ENCODE measurements at regions not wholly inside any gene's neighbourhood (a gene's known extent, or its start where the extent isn't known, plus 50 kb on each side); places are given as distances from the start of the nearest gene placed in this dataset.

DNA sequence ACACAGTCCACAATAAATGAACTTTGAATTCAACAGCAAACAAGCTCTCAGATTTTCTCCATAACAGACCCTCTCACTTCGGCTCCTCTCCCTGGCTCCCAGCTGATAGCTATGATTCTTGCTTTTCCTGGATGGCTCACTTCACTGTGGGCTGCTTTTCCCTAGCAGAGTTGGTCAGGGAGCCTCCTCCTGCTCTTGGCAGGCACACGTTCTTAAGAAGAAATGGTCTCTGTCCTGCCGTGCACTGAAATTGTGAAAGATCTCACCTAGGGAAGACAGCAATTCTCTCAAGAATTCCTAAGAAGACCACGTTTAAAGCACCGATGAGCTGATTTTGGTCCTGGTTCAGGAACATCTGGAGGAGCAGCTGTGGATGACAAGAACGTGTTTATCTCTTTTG lies 148.5 kb upstream of the KCNK2 start:
- TF ChIP-seq, protein P1, sequence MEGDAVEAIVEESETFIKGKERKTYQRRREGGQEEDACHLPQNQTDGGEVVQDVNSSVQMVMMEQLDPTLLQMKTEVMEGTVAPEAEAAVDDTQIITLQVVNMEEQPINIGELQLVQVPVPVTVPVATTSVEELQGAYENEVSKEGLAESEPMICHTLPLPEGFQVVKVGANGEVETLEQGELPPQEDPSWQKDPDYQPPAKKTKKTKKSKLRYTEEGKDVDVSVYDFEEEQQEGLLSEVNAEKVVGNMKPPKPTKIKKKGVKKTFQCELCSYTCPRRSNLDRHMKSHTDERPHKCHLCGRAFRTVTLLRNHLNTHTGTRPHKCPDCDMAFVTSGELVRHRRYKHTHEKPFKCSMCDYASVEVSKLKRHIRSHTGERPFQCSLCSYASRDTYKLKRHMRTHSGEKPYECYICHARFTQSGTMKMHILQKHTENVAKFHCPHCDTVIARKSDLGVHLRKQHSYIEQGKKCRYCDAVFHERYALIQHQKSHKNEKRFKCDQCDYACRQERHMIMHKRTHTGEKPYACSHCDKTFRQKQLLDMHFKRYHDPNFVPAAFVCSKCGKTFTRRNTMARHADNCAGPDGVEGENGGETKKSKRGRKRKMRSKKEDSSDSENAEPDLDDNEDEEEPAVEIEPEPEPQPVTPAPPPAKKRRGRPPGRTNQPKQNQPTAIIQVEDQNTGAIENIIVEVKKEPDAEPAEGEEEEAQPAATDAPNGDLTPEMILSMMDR (conservative IDR thresholded peaks at IDR 0.05 in 1 of 2, IDR thresholded peaks at IDR 0.05 in 1 of 2; ENCODE audit: low read depth in 1 of 2, low read length in 2 of 2): no peak
- TF ChIP-seq EZH2 (IDR thresholded peaks at IDR 0.05; ENCODE audit: low read length, missing control alignments): no peak
